Neural cell (in vitro differentiated cells): ENCODE measurements at regions not wholly inside any gene's neighbourhood (a gene's known extent, or its start where the extent isn't known, plus 50 kb on each side); places are given as distances from the start of the nearest gene placed in this dataset.

ENCODE experiments used
- CTCF ChIP-seq: fragments of 450-650 bp; IDR thresholded peaks from 2 replicates; pipeline ENCODE4 v1.5.1; 2014; ENCODE audit warnings: antibody characterized with exemption, mild to moderate bottlenecking, moderate library complexity; ENCODE audit not compliant: poor library complexity, severe bottlenecking
- EP300 ChIP-seq: fragments of 450-650 bp; conservative IDR thresholded peaks from 2 replicates; pipeline ENCODE4 v1.6.1; 2014; ENCODE audit warnings: antibody characterized with exemption, mild to moderate bottlenecking, moderate library complexity; ENCODE audit not compliant: poor library complexity, severe bottlenecking
- EZH2 ChIP-seq: fragments of 200-600, 300-800 bp; shearing (Covaris generic), sonication (generic); IDR thresholded peaks from 2 replicates; pipeline ENCODE4 v1.6.1; 2014; ENCODE audit warnings: antibody characterized with exemption, low read length, borderline replicate concordance, mild to moderate bottlenecking; ENCODE audit not compliant: insufficient read depth, poor library complexity, severe bottlenecking
- POLR2AphosphoS5 ChIP-seq: IDR thresholded peaks from 2 replicates; pipeline ENCODE4 v1.6.1; 2012

- no peak for TF ChIP-seq CTCF
- TF ChIP-seq EP300 = no peak
- TF ChIP-seq POLR2AphosphoS5 = no peak
- TF ChIP-seq EZH2 = no peak
Observed at GRCh38 chr2:4561196-4561595, 857.8 kb downstream of the DCDC2C start.
